Heart right ventricle (tissue), 16 donors: ENCODE measurements at regions not wholly inside any gene's neighbourhood (a gene's known extent, or its start where the extent isn't known, plus 50 kb on each side); places are given as distances from the start of the nearest gene placed in this dataset.

Experiments used
- ATAC-seq, 8 donors: fragments of 200-7000 bp; cut with Tn5 transposase; one replicate each; pipeline ENCODE4 v1.9.1; 2020; ENCODE audit warnings: mild to moderate bottlenecking in 8 of 8, moderate library complexity in 8 of 8, moderate number of reproducible peaks in 1 of 8
- DNase-seq, 2 donors: peaks; one replicate each; pipeline ENCODE4 v3.0.0-alpha.2; 2020
- H3K27ac ChIP-seq, 10 donors: fragments of 200-600 bp; sonication (generic) in 2 of 10; one replicate each; pipeline versions ENCODE4 v1.5.0 to v1.8.0; 2020 to 2022; ENCODE audit warnings: mild to moderate bottlenecking in 3 of 10
- H3K27me3 ChIP-seq, 7 donors: fragments of 200-600 bp; one replicate each; pipeline ENCODE4 v1.8.0; 2021 to 2022; ENCODE audit warnings: mild to moderate bottlenecking in 2 of 7
- H3K36me3 ChIP-seq, 9 donors: fragments of 200-600 bp; sonication (generic) in 1 of 9; one replicate each; pipeline versions ENCODE4 v1.5.0 to v1.8.0; 2020 to 2022; ENCODE audit warnings: mild to moderate bottlenecking in 2 of 9
- H3K4me1 ChIP-seq, 9 donors: fragments of 200-600 bp; sonication (generic) in 1 of 9; one replicate each; pipeline versions ENCODE4 v1.5.0 to v1.8.0; 2020 to 2022; ENCODE audit warnings: mild to moderate bottlenecking in 4 of 9
- H3K4me3 ChIP-seq, 10 donors: fragments of 200-600 bp; sonication (generic) in 2 of 10; one replicate each; pipeline versions ENCODE4 v1.5.0 to v1.8.0; 2020 to 2022; ENCODE audit warnings: mild to moderate bottlenecking in 7 of 10, moderate library complexity in 2 of 10
- H3K9me3 ChIP-seq, 11 donors: fragments of 200-600 bp in 10 of 11; sonication (generic) in 2 of 11; one replicate each; pipeline versions ENCODE4 v1.5.0 to v1.8.0; 2013 to 2022; ENCODE audit warnings: mild to moderate bottlenecking in 2 of 11, control low read depth in 1 of 11, moderate library complexity in 1 of 11
- WGBS, 2 donors: extraction: QIAGEN DNeasy Blood & Tissue Kit; methylation state at CpG; one replicate each; pipeline ENCODE4 v1.1.7; 2013; ENCODE audit warnings: inconsistent platforms in 1 of 2; 5-methylcytosine and 5-hydroxymethylcytosine counted together
- intact Hi-C, 10 donors: fragments of 100-400 bp; cut with DNase I; formaldehyde crosslinking; loops; one replicate each; pipeline versions ENCODE4 v1.11.1 to v1.14.2; 2022
- TF ChIP-seq, protein P1 (sequence below), 9 donors: fragments of 200-600 bp; sonication (generic) in 2 of 9; IDR thresholded peaks; one replicate each; pipeline versions ENCODE4 v1.5.0 to v1.8.0; 2021 to 2022; ENCODE audit warnings: antibody characterized with exemption in 9 of 9, mild to moderate bottlenecking in 5 of 9, moderate library complexity in 1 of 9
- donor health status: Arrhythmogenic right ventricular cardiomyopathy.
- donor health status: ischemic (EF 13 %, LVEDD 7.1; RV severe dilation, severe dysfunction).
- donor health status: healthy with polysubstance abuse.
- donor health status: DM: no; HTN: yes; CAD: no.
- donor health status: DM: no; HTN: no; CAD: no.
- donor health status: ischemic (EF 25% LVEDD 6.9; RV normal size, moderate dysfunction).
- donor health status: ischemic (EF 25% LVEDD 5.7; RV mildly dilated, moderate dysfunction).
- donor health status: healthy.
- donor health status: DM: yes; HTN: yes; CAD: no.
- donor health status: Ischemic cardiomyopathy.
- donor health status: ischemic (EF 35%, LVEDD 5.7; RV mildly dilated, moderate dysfunction).
- donor health status: nonischemic (EF 11% LVEDD 7.7; RV severe dilation, severe dysfunction).
- donor health status: DM: yes; HTN: yes; CAD: no.
- donor health status: PGD.
- donor health status: ischemic (EF 29% LVEDD 5.4; RV normal size, mild dysfunction).
- donor health status: nonischemic (EF 23%, LVEDD 6.1; RV moderate dilation, normal function).

DNA sequence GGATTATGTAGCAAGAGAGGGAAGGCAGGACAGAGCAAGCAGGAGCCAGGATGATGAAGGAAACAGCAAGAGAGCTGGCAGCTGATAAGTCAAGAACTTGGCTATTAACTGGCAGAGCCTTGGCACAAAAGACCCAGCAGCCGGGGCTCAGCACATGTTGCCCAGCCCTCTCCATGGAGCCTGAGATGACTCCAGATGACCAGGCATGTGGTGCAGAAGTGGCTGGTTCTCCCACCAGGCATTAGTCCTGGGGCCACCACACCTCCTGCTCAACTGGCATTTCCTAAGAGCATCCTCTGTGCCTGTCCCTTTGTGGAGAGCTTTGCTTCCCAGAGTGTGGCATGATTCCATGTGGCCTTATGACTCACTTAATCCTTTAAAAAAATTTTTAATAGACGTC lies 522.6 kb downstream of the MN1 start:
- Histone ChIP-seq H3K4me3 (no peak overlapping the region), H3K36me3 (no peaks in the 10 kb centered on the region), H3K27me3 (peaks cover 0 to 38% (median 21%) of the 10 kb centered on the region in 7 donors), H3K9me3 (peaks cover 0 to 21% (median 4%) of the 10 kb centered on the region in 11 donors), H3K4me1 (peaks cover 0 to 4% (median 0%) of the 10 kb centered on the region in 9 donors), H3K27ac (no peak overlapping the region)
- intact Hi-C loops, result no loop called here
- DNase-seq (no peak), ATAC-seq (no peak)
- 70 to 74% methylated on average over 2 of the region's 2 CpGs for WGBS, 2 donors
- TF ChIP-seq, protein P1, sequence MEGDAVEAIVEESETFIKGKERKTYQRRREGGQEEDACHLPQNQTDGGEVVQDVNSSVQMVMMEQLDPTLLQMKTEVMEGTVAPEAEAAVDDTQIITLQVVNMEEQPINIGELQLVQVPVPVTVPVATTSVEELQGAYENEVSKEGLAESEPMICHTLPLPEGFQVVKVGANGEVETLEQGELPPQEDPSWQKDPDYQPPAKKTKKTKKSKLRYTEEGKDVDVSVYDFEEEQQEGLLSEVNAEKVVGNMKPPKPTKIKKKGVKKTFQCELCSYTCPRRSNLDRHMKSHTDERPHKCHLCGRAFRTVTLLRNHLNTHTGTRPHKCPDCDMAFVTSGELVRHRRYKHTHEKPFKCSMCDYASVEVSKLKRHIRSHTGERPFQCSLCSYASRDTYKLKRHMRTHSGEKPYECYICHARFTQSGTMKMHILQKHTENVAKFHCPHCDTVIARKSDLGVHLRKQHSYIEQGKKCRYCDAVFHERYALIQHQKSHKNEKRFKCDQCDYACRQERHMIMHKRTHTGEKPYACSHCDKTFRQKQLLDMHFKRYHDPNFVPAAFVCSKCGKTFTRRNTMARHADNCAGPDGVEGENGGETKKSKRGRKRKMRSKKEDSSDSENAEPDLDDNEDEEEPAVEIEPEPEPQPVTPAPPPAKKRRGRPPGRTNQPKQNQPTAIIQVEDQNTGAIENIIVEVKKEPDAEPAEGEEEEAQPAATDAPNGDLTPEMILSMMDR (IDR thresholded peaks at IDR 0.05), result no peak

DNA sequence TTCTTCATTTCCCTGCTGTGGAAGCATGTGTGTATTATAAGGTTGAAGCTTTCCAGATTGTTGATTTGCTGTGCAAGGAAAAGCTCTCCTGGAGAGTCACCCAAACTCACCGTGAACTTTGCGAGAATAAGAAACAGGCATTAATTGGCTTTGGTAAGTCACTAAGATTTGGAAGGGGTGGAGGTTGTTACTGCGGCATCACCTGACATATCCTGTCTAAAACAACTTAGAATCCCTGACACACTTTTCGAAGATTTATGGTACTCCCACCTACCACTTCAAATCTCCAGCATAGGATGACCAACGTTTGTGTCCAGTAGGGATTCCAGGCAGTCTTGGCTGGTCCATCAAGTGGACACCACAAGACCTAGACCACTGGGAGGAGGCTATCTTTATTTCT lies 518.3 kb downstream of the MN1 start:
- Histone ChIP-seq H3K36me3 (no peaks in the 10 kb centered on the region), H3K27me3 (peaks cover 0 to 34% (median 20%) of the 10 kb centered on the region in 7 donors), H3K9me3 (peaks cover 0 to 10% (median 0%) of the 10 kb centered on the region in 11 donors), H3K4me1 (no peaks in the 10 kb centered on the region), H3K27ac (no peak overlapping the region), H3K4me3 (no peak overlapping the region)
- TF ChIP-seq, protein P1 (IDR thresholded peaks at IDR 0.05), result no peak
- DNase-seq (no peak), ATAC-seq (no peak)
- intact Hi-C loops, result loop anchor here in 1 of 10 donors (1.0 kb wide), 1 partner anchor 30 kb away; no protein-coding TSS in a partner anchor
- 93 to 98% methylated on average over 5 of the region's 5 CpGs for WGBS, 2 donors

DNA sequence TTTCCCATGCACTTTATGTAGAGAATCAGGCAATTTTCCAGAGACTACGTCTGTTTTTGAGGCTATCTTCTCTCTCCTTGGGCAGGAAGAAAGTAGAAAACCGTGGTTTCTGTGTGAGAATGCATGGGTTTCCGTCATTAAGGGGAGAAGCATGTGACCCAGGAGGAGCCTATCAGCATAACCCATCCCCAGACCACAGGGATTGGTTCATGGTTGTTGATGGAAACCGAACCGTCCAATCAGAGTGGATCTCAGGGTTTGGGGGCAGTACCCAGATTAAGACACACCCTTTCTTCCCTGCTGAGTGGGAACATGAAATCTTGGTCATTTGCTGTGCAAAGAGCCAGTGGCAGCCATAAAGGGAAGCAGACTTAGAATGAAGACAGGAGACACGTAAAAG lies 517.8 kb downstream of the MN1 start:
- intact Hi-C loops, result loop anchor here in 1 of 10 donors (1.0 kb wide), 1 partner anchor 30 kb away; no protein-coding TSS in a partner anchor
- H3K27me3 ChIP-seq, result peaks cover 0 to 33% (median 20%) of the 10 kb centered on the region in 7 donors
- no peak overlapping the region for H3K27ac ChIP-seq
- 80 to 88% methylated on average over 6 of the region's 6 CpGs for WGBS, 2 donors
- H3K9me3 ChIP-seq, result peaks cover 0 to 10% (median 0%) of the 10 kb centered on the region in 11 donors
- no peaks in the 10 kb centered on the region for H3K36me3 ChIP-seq
- DNase-seq (no peak), ATAC-seq (no peak)
- H3K4me1 ChIP-seq, result no peaks in the 10 kb centered on the region
- H3K4me3 ChIP-seq, result no peak overlapping the region
- TF ChIP-seq, protein P1 (IDR thresholded peaks at IDR 0.05), result no peak

DNA sequence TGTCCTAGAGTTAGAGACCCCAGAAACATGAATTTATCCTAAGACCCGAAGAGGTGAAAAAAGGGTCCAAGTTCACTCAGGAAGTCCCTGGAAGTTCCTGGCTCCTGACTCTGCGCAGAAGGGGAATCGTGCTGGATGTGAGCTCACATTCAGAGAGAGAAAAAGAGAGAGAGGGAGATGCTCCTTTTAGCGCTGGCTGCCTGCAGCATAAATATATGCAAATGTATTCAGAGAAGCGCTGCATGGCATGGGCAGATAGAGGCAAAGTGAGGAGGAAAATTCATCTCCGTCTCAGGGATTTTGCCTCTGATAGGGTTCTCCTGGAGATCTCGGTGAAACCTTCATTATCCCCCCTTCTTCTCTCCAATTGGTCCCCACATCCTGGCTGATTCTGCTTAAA lies 517.2 kb downstream of the MN1 start:
- ATAC-seq, result no peak
- peaks cover 0 to 27% (median 20%) of the 10 kb centered on the region in 7 donors for H3K27me3 ChIP-seq
- no peaks in the 10 kb centered on the region for H3K36me3 ChIP-seq
- H3K27ac ChIP-seq, result no peak overlapping the region
- H3K4me3 ChIP-seq, result no peak overlapping the region
- 93 to 94% methylated on average over 7 of the region's 7 CpGs for WGBS, 2 donors
- intact Hi-C loops, result no loop called here
- peaks cover 0 to 10% (median 0%) of the 10 kb centered on the region in 11 donors for H3K9me3 ChIP-seq
- no peaks in the 10 kb centered on the region for H3K4me1 ChIP-seq
- no peak for DNase-seq
- TF ChIP-seq, protein P1 (IDR thresholded peaks at IDR 0.05), result no peak
